ENCODE measurements at regions not wholly inside any gene's neighbourhood (a gene's known extent, or its start where the extent isn't known, plus 50 kb on each side); places are given as distances from the start of the nearest gene placed in this dataset.

DNA sequence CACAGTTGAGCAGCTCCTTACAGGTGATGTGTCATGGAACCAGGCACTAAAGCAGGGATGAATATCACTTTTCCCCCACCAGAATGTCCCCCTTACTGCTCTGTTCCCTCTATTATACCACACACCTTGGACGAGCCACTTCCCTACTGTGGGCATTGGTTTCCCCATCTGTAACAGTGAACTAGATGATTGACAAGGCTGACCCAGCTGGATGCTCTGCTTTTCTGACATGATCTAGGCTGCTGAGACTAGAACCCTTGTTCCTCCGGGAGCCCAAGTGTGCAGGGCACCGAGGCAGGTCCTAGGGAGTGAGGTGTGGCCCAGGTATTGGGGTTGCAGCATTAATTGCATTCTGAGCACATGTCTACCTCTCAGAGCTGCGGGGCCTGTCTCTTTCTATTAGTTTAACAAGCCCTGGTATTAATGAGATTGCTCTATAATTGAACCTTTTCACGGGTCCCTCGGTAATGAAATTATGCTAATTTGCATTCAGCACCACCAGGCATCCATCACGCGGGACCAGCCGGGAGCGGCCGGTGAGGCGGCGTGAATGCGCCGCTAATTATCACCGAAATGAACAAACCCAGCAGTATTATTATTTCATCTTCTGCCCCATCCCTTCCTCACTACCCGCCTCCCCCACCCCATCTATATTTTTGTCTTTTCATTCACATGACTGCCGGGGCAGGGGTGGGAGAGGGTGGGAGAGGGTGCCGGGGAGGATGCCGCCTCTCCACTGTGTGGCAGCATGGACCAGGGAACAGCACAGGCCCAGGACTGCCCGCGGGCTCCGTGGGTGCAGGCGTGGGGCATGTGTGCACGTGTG lies 121.1 kb downstream of the CYLD start:
- TF ChIP-seq, protein P1, sequence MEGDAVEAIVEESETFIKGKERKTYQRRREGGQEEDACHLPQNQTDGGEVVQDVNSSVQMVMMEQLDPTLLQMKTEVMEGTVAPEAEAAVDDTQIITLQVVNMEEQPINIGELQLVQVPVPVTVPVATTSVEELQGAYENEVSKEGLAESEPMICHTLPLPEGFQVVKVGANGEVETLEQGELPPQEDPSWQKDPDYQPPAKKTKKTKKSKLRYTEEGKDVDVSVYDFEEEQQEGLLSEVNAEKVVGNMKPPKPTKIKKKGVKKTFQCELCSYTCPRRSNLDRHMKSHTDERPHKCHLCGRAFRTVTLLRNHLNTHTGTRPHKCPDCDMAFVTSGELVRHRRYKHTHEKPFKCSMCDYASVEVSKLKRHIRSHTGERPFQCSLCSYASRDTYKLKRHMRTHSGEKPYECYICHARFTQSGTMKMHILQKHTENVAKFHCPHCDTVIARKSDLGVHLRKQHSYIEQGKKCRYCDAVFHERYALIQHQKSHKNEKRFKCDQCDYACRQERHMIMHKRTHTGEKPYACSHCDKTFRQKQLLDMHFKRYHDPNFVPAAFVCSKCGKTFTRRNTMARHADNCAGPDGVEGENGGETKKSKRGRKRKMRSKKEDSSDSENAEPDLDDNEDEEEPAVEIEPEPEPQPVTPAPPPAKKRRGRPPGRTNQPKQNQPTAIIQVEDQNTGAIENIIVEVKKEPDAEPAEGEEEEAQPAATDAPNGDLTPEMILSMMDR (IDR thresholded peaks at IDR 0.05; ENCODE audit: poor library complexity) = no peak
- TF ChIP-seq EZH2 (IDR thresholded peaks at IDR 0.05; ENCODE audit: borderline replicate concordance) (no peak), EZH2phosphoT487 (IDR thresholded peaks at IDR 0.05; ENCODE audit: low read depth, severe bottlenecking, unreplicated experiment) (no peak)
